CD4-positive, CD25-positive, alpha-beta regulatory T cell (primary cell): ENCODE measurements at regions not wholly inside any gene's neighbourhood (a gene's known extent, or its start where the extent isn't known, plus 50 kb on each side); places are given as distances from the start of the nearest gene placed in this dataset.

ENCODE experiments used
- ATAC-seq, 2 donors: fragments of 150-1000 bp; cut with Tn5 transposase; one replicate each; pipeline ENCODE4 v1.10.0; 2021; ENCODE audit warnings: low read depth in 2 of 2, moderate number of reproducible peaks in 2 of 2, moderate library complexity in 1 of 2
- DNase-seq, 3 donors: peaks; one replicate each; pipeline versions ENCODE4 v3.0.0 to v3.0.0-alpha.2; 2012 to 2022; ENCODE audit warnings: mixed read lengths in 1 of 3
- H3K27ac ChIP-seq: one replicate; pipeline ENCODE4 v1.7.0; 2013; ENCODE audit warnings: mild to moderate bottlenecking, low read length; ENCODE audit not compliant: insufficient read depth, poor library complexity, severe bottlenecking
- H3K27me3 ChIP-seq: one replicate; pipeline ENCODE4 v1.7.0; 2013; ENCODE audit warnings: low read length; ENCODE audit not compliant: control insufficient read depth, insufficient read depth
- H3K36me3 ChIP-seq: one replicate; pipeline ENCODE4 v1.7.0; 2013; ENCODE audit warnings: mild to moderate bottlenecking, low read length, moderate library complexity; ENCODE audit not compliant: control insufficient read depth, insufficient read depth
- H3K4me1 ChIP-seq: 2 replicates; pipeline ENCODE4 v1.7.0; 2013; ENCODE audit warnings: mild to moderate bottlenecking, low read length; ENCODE audit not compliant: insufficient read depth, control insufficient read depth, poor library complexity, severe bottlenecking
- H3K4me3 ChIP-seq: one replicate; pipeline ENCODE4 v1.7.0; 2013; ENCODE audit warnings: low read depth, mild to moderate bottlenecking, low read length, moderate library complexity
- H3K9me3 ChIP-seq, 2 experiments: 1 replicate in 1 of 2; 2 replicates in 1 of 2; pipeline ENCODE4 v1.7.0; 2013; ENCODE audit warnings: low read length in 2 of 2, mild to moderate bottlenecking in 1 of 2, moderate library complexity in 1 of 2; ENCODE audit not compliant: control insufficient read depth in 2 of 2
- H3K27ac Mint-ChIP-seq, 3 donors: one replicate each; pipeline ENCODE4 v1.8.0; 2020 to 2022; ENCODE audit warnings: mild to moderate bottlenecking in 3 of 3, mixed read lengths in 3 of 3, moderate library complexity in 2 of 3
- H3K27me3 Mint-ChIP-seq: one replicate; pipeline ENCODE4 v1.8.0; 2022; ENCODE audit warnings: mild to moderate bottlenecking, mixed read lengths
- H3K36me3 Mint-ChIP-seq: one replicate; pipeline ENCODE4 v1.8.0; 2020; ENCODE audit warnings: mixed read lengths
- H3K4me1 Mint-ChIP-seq, 4 donors: one replicate each; pipeline ENCODE4 v1.8.0; 2020 to 2022; ENCODE audit warnings: mixed read lengths in 4 of 4, mild to moderate bottlenecking in 1 of 4
- H3K4me3 Mint-ChIP-seq, 4 donors: one replicate each; pipeline ENCODE4 v1.8.0; 2020 to 2022; ENCODE audit warnings: mild to moderate bottlenecking in 4 of 4, mixed read lengths in 4 of 4, moderate library complexity in 3 of 4
- H3K9me3 Mint-ChIP-seq, 7 donors: one replicate each; pipeline ENCODE4 v1.8.0; 2020 to 2022; ENCODE audit warnings: mixed read lengths in 7 of 7, mild to moderate bottlenecking in 3 of 7, moderate library complexity in 2 of 7

DNA sequence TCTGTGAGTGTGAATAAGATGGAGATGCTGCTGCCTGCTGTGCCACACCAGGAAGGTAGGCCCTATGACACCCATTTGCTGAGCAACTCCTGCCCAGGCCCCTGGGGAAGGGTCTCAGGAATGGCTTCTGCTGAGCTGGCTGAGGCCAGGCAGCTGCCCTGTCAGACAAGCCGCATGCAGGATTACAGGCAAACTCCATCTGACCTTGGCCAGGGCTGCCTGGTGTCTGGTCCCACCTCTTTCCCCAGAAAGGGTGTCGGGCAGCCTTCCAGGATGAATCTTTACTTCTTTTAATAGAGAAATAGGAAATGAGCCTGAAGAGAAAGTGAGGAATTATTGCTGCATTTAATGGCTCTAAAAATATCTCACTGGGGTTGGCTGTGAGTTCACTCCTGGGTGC, 182.5 kb downstream of the IRX5 start:
- H3K27me3 ChIP-seq, result no peaks in the 10 kb centered on the region
- Mint-ChIP-seq H3K27me3 (no peaks in the 10 kb centered on the region), H3K27ac (no peak overlapping the region), H3K4me1 (no peaks in the 10 kb centered on the region), H3K36me3 (no peaks in the 10 kb centered on the region), H3K9me3 (peaks cover 0 to 2% (median 0%) of the 10 kb centered on the region in 7 donors), H3K4me3 (no peak overlapping the region)
- H3K27ac ChIP-seq, result no peak overlapping the region
- no peak for DNase-seq
- ATAC-seq, result no peak
- H3K4me1 ChIP-seq, result no peaks in the 10 kb centered on the region
- no peaks in the 10 kb centered on the region for H3K36me3 ChIP-seq
- no peaks in the 10 kb centered on the region for H3K9me3 ChIP-seq
- H3K4me3 ChIP-seq, result no peak overlapping the region

DNA sequence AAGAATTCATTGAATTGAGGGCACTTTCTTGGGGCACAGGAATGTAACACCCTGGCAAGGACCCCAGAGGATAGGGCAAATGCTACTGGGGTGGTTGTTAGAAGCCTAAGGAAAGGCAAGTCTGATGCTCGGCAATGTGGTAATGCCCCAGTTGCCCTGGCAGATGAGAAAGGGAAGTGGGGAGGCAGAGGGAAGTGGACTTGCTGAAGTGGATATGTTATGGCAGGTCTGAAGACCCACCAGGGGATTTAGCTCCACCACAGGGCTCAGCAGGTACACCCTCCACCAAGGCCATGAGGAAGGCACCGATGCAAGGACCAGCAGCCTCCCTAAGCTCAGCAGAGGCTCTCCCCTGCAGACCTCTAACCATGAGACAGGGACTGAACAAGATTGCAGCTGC, 184.8 kb downstream of the IRX5 start:
- Histone ChIP-seq H3K9me3 (no peaks in the 10 kb centered on the region), H3K27me3 (no peaks in the 10 kb centered on the region), H3K27ac (no peak overlapping the region), H3K4me1 (no peaks in the 10 kb centered on the region), H3K36me3 (no peaks in the 10 kb centered on the region), H3K4me3 (no peak overlapping the region)
- Mint-ChIP-seq H3K9me3 (peaks cover 0 to 2% (median 0%) of the 10 kb centered on the region in 7 donors), H3K4me1 (no peaks in the 10 kb centered on the region), H3K36me3 (no peaks in the 10 kb centered on the region), H3K4me3 (no peak overlapping the region), H3K27ac (no peak overlapping the region), H3K27me3 (no peaks in the 10 kb centered on the region)
- no peak for DNase-seq
- no peak for ATAC-seq

DNA sequence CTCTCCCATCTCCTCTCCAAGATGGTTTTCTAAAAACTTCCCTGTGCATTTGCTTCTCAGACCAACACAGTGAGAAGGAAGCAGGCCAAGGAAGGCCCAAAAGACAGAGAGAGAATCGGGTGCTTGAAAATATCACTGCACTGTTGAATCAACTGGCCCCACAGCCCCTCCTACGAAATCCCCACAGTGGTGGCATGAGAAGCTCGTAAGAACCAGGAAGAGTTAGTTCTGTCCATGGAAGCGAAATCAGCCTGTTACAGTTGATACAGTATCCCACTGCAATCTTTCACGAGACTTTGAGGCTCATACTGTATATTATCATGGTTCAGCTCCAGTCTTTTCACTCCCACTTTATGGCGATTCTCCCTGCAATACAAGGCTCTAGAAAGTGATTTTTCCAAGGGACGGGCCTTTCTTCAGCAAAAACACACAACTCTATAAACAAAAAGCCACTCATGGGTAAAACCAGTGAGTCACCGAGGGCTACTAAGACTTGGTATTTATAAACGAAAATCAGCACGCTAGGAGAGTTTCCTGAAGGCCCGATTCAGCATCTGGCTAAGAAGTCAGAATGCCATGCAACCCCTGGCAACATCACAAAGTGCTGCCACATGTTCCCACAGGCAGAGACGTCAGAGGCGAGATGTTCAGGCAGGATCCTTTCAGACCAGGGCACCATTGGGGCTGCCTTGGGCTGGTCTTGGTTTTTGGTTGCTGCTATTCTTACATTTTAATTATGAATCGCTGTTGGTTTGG, 185.7 kb downstream of the IRX5 start:
- no peaks in the 10 kb centered on the region for H3K27me3 Mint-ChIP-seq
- Histone ChIP-seq H3K4me3 (no peak overlapping the region), H3K36me3 (no peaks in the 10 kb centered on the region), H3K27ac (no peak overlapping the region), H3K27me3 (no peaks in the 10 kb centered on the region), H3K9me3 (no peaks in the 10 kb centered on the region), H3K4me1 (no peaks in the 10 kb centered on the region)
- H3K4me1 Mint-ChIP-seq, result no peaks in the 10 kb centered on the region
- ATAC-seq, result no peak
- H3K4me3 Mint-ChIP-seq, result no peak overlapping the region
- DNase-seq, result no peak
- H3K27ac Mint-ChIP-seq, result no peak overlapping the region
- peaks cover 0 to 2% (median 0%) of the 10 kb centered on the region in 7 donors for H3K9me3 Mint-ChIP-seq
- H3K36me3 Mint-ChIP-seq, result no peaks in the 10 kb centered on the region

DNA sequence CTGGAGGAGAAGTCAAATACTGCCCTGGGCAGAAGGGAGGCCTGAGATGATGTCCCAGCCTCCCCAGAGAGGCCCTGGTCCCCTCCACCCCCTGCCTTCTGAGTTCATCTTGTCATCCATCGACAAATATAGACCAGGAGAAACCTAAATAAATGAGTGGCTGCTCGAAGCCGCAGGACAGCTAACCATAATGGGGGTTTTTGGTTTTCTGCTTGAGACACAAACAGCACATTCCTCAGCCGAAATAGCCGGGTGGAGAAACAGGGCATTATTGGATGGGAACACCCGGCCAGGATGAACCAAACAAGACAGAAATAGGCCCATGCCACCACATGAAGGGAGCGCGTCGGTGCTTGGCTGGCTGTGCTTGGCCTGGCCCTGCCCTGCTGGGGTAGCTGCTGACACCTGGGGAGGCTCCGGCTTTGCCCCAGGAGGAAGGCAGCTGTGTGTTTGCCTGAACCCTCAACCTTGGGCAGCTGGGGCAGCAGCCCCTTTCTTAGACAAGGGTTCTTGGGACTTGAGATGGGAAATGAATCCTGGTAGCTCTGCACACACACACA, 188.1 kb downstream of the IRX5 start:
- H3K27ac Mint-ChIP-seq, result no peak overlapping the region
- Histone ChIP-seq H3K9me3 (no peaks in the 10 kb centered on the region), H3K27me3 (no peaks in the 10 kb centered on the region), H3K27ac (no peak overlapping the region), H3K4me3 (no peak overlapping the region), H3K4me1 (no peaks in the 10 kb centered on the region), H3K36me3 (no peaks in the 10 kb centered on the region)
- no peak for DNase-seq
- ATAC-seq, result no peak
- H3K9me3 Mint-ChIP-seq, result peaks cover 0 to 5% (median 2%) of the 10 kb centered on the region in 7 donors
- no peaks in the 10 kb centered on the region for H3K27me3 Mint-ChIP-seq
- no peaks in the 10 kb centered on the region for H3K4me1 Mint-ChIP-seq
- H3K36me3 Mint-ChIP-seq, result no peaks in the 10 kb centered on the region
- H3K4me3 Mint-ChIP-seq, result no peak overlapping the region

DNA sequence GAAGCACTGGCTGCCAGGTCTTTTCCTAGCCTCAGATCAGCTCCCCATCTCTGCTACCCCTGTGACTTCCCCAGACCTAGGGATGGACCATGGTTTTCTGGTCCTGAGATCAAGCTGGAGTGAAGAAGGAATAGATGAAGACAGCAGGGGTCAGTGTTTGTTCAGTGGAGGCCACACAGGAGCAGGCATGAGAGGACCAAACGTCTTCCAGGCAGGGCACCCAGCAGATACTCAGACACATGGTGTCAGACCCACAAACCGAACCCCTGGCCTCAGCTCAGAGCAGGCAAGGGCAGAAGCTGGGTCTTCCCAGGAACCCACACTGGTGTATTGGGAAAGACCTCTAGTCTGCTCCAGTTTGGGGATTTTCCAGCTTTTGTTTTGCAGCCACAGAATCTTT, 189.7 kb downstream of the IRX5 start:
- H3K4me3 ChIP-seq, result no peak overlapping the region
- H3K36me3 Mint-ChIP-seq, result no peaks in the 10 kb centered on the region
- H3K27me3 Mint-ChIP-seq, result no peaks in the 10 kb centered on the region
- ATAC-seq, result no peak
- H3K9me3 ChIP-seq, result no peaks in the 10 kb centered on the region
- no peak overlapping the region for H3K4me3 Mint-ChIP-seq
- H3K9me3 Mint-ChIP-seq, result peaks cover 0 to 6% (median 0%) of the 10 kb centered on the region in 7 donors
- no peaks in the 10 kb centered on the region for H3K27me3 ChIP-seq
- no peak overlapping the region for H3K27ac ChIP-seq
- DNase-seq, result no peak
- no peaks in the 10 kb centered on the region for H3K4me1 Mint-ChIP-seq
- no peaks in the 10 kb centered on the region for H3K36me3 ChIP-seq
- no peak overlapping the region for H3K27ac Mint-ChIP-seq
- no peaks in the 10 kb centered on the region for H3K4me1 ChIP-seq

DNA sequence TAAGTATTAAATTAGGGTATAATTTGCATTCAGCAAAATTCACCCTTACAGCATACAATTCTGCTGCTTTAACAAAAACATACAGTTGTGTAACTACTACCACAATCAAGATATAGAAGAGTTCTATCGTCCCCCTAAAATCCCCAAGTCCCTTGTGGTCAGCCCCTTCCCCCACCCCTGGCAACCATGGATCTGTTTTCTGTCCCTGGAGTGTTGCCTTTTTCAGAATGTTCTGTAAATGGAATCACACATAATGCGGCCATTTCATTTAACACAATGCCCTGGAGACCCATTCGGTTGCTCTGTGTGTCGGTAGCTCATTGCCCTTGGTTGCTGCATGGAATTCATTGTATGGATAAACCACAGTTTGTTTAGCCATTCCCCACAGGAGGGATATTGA, 190.2 kb downstream of the IRX5 start:
- Histone ChIP-seq H3K27me3 (no peaks in the 10 kb centered on the region), H3K4me1 (no peaks in the 10 kb centered on the region), H3K4me3 (no peak overlapping the region), H3K9me3 (no peaks in the 10 kb centered on the region), H3K27ac (no peak overlapping the region), H3K36me3 (no peaks in the 10 kb centered on the region)
- DNase-seq (no peak), ATAC-seq (no peak)
- H3K36me3 Mint-ChIP-seq, result no peaks in the 10 kb centered on the region
- no peak overlapping the region for H3K4me3 Mint-ChIP-seq
- H3K9me3 Mint-ChIP-seq, result peaks cover 0 to 6% (median 0%) of the 10 kb centered on the region in 7 donors
- H3K27ac Mint-ChIP-seq, result no peak overlapping the region
- no peaks in the 10 kb centered on the region for H3K27me3 Mint-ChIP-seq
- no peaks in the 10 kb centered on the region for H3K4me1 Mint-ChIP-seq

DNA sequence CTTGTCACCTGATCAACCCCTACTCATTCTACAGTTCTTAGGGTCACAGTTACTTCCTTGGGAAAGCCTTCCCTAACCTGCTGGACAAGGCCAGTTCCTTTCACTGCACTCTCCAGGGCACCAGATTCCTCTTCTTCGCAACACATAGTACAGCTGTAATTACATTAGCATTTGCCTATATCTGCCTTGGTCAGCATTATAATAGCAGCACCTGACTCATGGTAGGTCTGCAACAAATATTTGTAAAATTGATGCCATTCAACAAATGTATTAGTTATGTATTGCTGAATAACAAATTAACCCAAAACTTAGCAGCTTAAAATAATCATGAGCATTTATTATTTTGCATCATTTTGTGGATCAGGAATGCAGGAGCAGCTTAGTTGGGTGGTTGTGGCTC, 193.0 kb downstream of the IRX5 start:
- Histone ChIP-seq H3K36me3 (no peaks in the 10 kb centered on the region), H3K4me1 (no peaks in the 10 kb centered on the region), H3K9me3 (no peaks in the 10 kb centered on the region), H3K4me3 (no peak overlapping the region), H3K27ac (no peak overlapping the region), H3K27me3 (no peaks in the 10 kb centered on the region)
- no peak overlapping the region for H3K27ac Mint-ChIP-seq
- H3K27me3 Mint-ChIP-seq, result no peaks in the 10 kb centered on the region
- no peaks in the 10 kb centered on the region for H3K36me3 Mint-ChIP-seq
- no peak for ATAC-seq
- H3K9me3 Mint-ChIP-seq, result peaks cover 0 to 5% (median 2%) of the 10 kb centered on the region in 7 donors
- no peaks in the 10 kb centered on the region for H3K4me1 Mint-ChIP-seq
- no peak overlapping the region for H3K4me3 Mint-ChIP-seq
- no peak for DNase-seq

DNA sequence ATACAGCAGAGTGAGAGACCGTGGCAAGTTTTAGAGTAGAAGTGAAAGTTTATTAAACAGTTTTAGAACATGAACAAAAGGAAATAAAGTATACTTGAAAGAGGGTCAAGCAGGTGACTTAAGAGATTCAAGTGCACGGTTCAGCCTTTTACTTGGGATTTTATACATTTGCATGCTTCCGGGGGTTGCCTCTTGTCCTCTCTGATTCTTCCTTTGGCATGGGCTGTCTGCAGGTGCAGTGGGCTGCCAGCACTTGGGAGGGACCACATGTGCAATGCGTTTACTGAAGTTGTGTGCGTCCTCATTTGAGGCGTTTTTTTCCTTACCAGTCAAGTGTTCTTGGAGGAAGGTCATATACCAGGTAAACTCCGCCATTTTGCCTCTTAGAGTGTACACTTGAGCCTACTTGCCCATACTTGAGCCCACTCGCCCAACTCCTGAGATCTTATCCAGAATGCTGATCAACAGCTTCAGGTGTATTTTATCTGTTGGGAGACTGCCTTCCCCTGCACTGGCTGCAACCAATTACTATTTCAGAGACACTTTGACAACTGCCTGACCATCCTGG, 195.2 kb downstream of the IRX5 start:
- Mint-ChIP-seq H3K9me3 (peaks cover 0 to 5% (median 2%) of the 10 kb centered on the region in 7 donors), H3K36me3 (no peaks in the 10 kb centered on the region), H3K4me3 (no peak overlapping the region), H3K27me3 (no peaks in the 10 kb centered on the region), H3K4me1 (no peaks in the 10 kb centered on the region), H3K27ac (no peak overlapping the region)
- Histone ChIP-seq H3K4me3 (no peak overlapping the region), H3K36me3 (no peaks in the 10 kb centered on the region), H3K4me1 (no peaks in the 10 kb centered on the region), H3K9me3 (no peaks in the 10 kb centered on the region), H3K27ac (no peak overlapping the region), H3K27me3 (no peaks in the 10 kb centered on the region)
- no peak for DNase-seq
- ATAC-seq, result no peak
